HepG2 (cell line): ENCODE measurements at regions not wholly inside any gene's neighbourhood (a gene's known extent, or its start where the extent isn't known, plus 50 kb on each side); places are given as distances from the start of the nearest gene placed in this dataset.

Source experiments
- ATAC-seq: fragments of 200-7000 bp; cut with Tn5 transposase; 3 replicates; pipeline ENCODE4 v1.9.1; 2020; ENCODE audit warnings: mild to moderate bottlenecking, moderate library complexity
- BruUV-seq: library from RNA; stranded (reverse); fragments of 400-500 nt; replicated peaks from 2 replicates; lab custom pipeline; 2021; lab: Mats Ljungman, UMichigan
- CTCF ChIA-PET: fragments of 300-600 bp; formaldehyde crosslinking; extraction: SDS; loops from one replicate; lab custom pipeline; 2021; ENCODE audit warnings: low total read pairs, inconsistent platforms, low intra/inter-chr PET ratio; lab: Yijun Ruan, JAX
- POLR2A ChIA-PET: fragments of 350-600 bp; sonication (Branson Sonifier 250); formaldehyde crosslinking; loops from one replicate; lab custom pipeline; 2020; ENCODE audit warnings: antibody characterized with exemption, inconsistent platforms; lab: Yijun Ruan, JAX
- DNase-seq: peaks from one replicate; pipeline ENCODE4 v3.0.0-alpha.2; 2015; ENCODE audit warnings: low spot score
- FAIRE-seq: peaks from 3 replicates; lab custom pipeline; 2011; peaks lifted over from hg19 to GRCh38; lab: Jason Lieb, UNC
- H2AFZ ChIP-seq: one replicate; pipeline ENCODE4 v1.6.1; 2011; ENCODE audit warnings: low read length, inconsistent platforms
- H3K27ac ChIP-seq: fragments of 300-600 bp; 3 replicates; pipeline ENCODE4 v1.8.0; 2011; ENCODE audit warnings: mixed run types, mild to moderate bottlenecking, mixed read lengths, low read length, inconsistent platforms; ENCODE audit not compliant: insufficient read depth; ENCODE audit errors: extremely low read length
- H3K27me3 ChIP-seq, 2 experiments: fragments of 200-600 bp in 1 of 2; 2 replicates in 1 of 2; 3 replicates in 1 of 2; pipeline versions ENCODE4 v1.6.0 to v1.8.0; 2011; ENCODE audit warnings: low read length in 2 of 2, mild to moderate bottlenecking in 2 of 2, moderate library complexity in 2 of 2, inconsistent platforms in 1 of 2; ENCODE audit not compliant: insufficient read depth in 2 of 2, control insufficient read depth in 1 of 2
- H3K36me3 ChIP-seq, 2 experiments: fragments of 200-600 bp in 1 of 2; replicated peaks in 1 of 2; 2 replicates in 1 of 2; 3 replicates in 1 of 2; pipeline versions ENCODE4 v1.5.1 to v1.8.0; 2011; ENCODE audit warnings: low read length in 2 of 2, inconsistent platforms in 1 of 2; ENCODE audit not compliant: insufficient read depth in 2 of 2, control insufficient read depth in 1 of 2
- H3K4me1 ChIP-seq: 2 replicates; pipeline ENCODE4 v1.5.1; 2012; ENCODE audit warnings: low read length, inconsistent platforms; ENCODE audit not compliant: insufficient read depth
- H3K4me2 ChIP-seq: 2 replicates; pipeline ENCODE4 v1.6.0; 2011; ENCODE audit warnings: low read depth, low read length, inconsistent platforms
- H3K4me3 ChIP-seq, 3 experiments: fragments of 200-600 bp in 1 of 3; sonication (generic), shearing (Covaris generic) in 1 of 3; replicated peaks in 1 of 3; 2 replicates each; pipeline ENCODE4 v1.5.1; 2011 to 2016; ENCODE audit warnings: low read length in 3 of 3, inconsistent platforms in 2 of 3, low read depth in 2 of 3, mild to moderate bottlenecking in 2 of 3, control low read depth in 1 of 3, mixed read lengths in 1 of 3; ENCODE audit not compliant: insufficient read depth in 1 of 3
- H3K79me2 ChIP-seq: one replicate; pipeline ENCODE4 v1.6.1; 2011; ENCODE audit warnings: low read length, inconsistent platforms; ENCODE audit not compliant: insufficient read depth
- H3K9ac ChIP-seq: 2 replicates; pipeline ENCODE4 v1.6.0; 2011; ENCODE audit warnings: mild to moderate bottlenecking, low read depth, low read length, inconsistent platforms; ENCODE audit not compliant: insufficient read depth
- H3K9me3 ChIP-seq: 2 replicates; pipeline ENCODE4 v1.5.1; 2012; ENCODE audit warnings: mild to moderate bottlenecking, low read length
- H4K20me1 ChIP-seq: 2 replicates; pipeline ENCODE4 v1.6.0; 2011; ENCODE audit warnings: inconsistent platforms, mild to moderate bottlenecking, low read length, moderate library complexity; ENCODE audit not compliant: insufficient read depth
- ATF7 ChIP-seq, 2 experiments: fragments of 450-650 bp in 1 of 2; sonication (generic) in 1 of 2; formaldehyde crosslinking in 1 of 2; IDR thresholded peaks; 2 replicates each; pipeline versions ENCODE4 v1.4.0 to v1.6.1; 2016 to 2020; ENCODE audit warnings: antibody characterized with exemption in 1 of 2, mild to moderate bottlenecking in 1 of 2, missing genetic modification reagents in 1 of 2
- BORCS8-MEF2B ChIP-seq: sonication (generic); formaldehyde crosslinking; IDR thresholded peaks from 2 replicates; pipeline ENCODE4 v1.8.0; 2022; ENCODE audit warnings: mild to moderate bottlenecking, missing genetic modification reagents
- CREB1 ChIP-seq, 2 experiments: fragments of 450-650 bp in 1 of 2; IDR thresholded peaks; 2 replicates each; pipeline ENCODE4 v1.6.1; 2016 to 2017; ENCODE audit warnings: control low read depth in 1 of 2, mild to moderate bottlenecking in 1 of 2, missing compliant biosample characterization in 1 of 2, missing genetic modification characterization in 1 of 2
- PCBP1 ChIP-seq: fragments of 200-400 bp; formaldehyde crosslinking; IDR thresholded peaks from 2 replicates; pipeline ENCODE4 v1.6.1; 2017; ENCODE audit warnings: mild to moderate bottlenecking, low read depth, low read length, borderline replicate concordance
- SETDB1 ChIP-seq: sonication (generic); formaldehyde crosslinking; IDR thresholded peaks from 2 replicates; pipeline ENCODE4 v1.5.1; 2020; ENCODE audit warnings: missing genetic modification reagents, mild to moderate bottlenecking, borderline replicate concordance
- ZNF30 ChIP-seq: sonication (generic); formaldehyde crosslinking; IDR thresholded peaks from 2 replicates; pipeline ENCODE4 v1.5.0; 2020; ENCODE audit warnings: mild to moderate bottlenecking, missing genetic modification reagents
- ZNF615 ChIP-seq: sonication (generic); formaldehyde crosslinking; IDR thresholded peaks from 2 replicates; pipeline ENCODE4 v1.5.0; 2020; ENCODE audit warnings: mild to moderate bottlenecking, missing genetic modification reagents, borderline replicate concordance
- WGBS: methylation state at CpG from one replicate; pipeline ENCODE4 v1.1.6; 2017; ENCODE audit warnings: low lambda C conversion rate; 5-methylcytosine and 5-hydroxymethylcytosine counted together
- in situ Hi-C: cut with HindIII; loops from 2 replicates; pipeline ENCODE4 v1.10.0; 2017; ENCODE audit warnings: low pct_unique_long_range_greater_than_20kb; ENCODE audit not compliant: extremely low pct_ligation_motif_present
- intact Hi-C: fragments of 100-400 bp; cut with micrococcal nuclease; formaldehyde crosslinking; loops from one replicate; pipeline ENCODE4 v1.10.0; 2022; ENCODE audit not compliant: unreplicated experiment
- TF ChIP-seq, protein P1 (sequence below): sonication (generic); formaldehyde crosslinking; IDR thresholded peaks from 2 replicates; pipeline ENCODE4 v1.4.0; 2020; ENCODE audit warnings: missing genetic modification reagents

DNA sequence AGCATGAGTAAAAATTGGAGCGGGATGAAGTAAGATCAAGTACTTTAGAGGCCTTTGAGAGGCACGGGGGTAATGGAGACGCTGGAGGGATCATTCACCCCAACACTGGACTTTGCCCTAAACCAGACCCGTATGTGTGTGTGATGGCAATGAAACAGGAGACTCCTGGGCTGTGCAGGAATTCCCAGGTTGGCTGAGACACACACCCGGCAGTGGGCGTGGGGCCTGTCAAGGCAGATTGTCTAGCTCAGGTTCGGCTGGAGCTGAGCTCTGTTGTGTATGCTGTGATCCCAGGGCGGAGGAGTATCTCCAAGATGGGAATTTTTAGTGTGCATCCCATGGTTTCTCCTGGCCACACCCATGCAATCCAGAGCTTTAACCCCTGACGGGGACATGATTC is 83.2 kb upstream of the MC2R start:
- POLR2A ChIA-PET, result no interaction called here
- in situ Hi-C loops (no loop called here), intact Hi-C loops (loop anchor here (2.0 kb wide), 1 partner anchor 42 kb away; no protein-coding TSS in a partner anchor)
- CTCF ChIA-PET, result no interaction called here
- BruUV-seq, result no TSS peak
- Histone ChIP-seq H3K9ac (no peak overlapping the region), H3K9me3 (no peaks in the 10 kb centered on the region), H2AFZ (no peak overlapping the region), H3K27me3 (peaks cover 0 to 8% of the 10 kb centered on the region in 2 experiments; a peak in 2 of 5 replicates), H3K4me2 (no peak overlapping the region), H3K36me3 (no peaks in the 10 kb centered on the region), H4K20me1 (no peaks in the 10 kb centered on the region), H3K79me2 (no peaks in the 10 kb centered on the region), H3K4me1 (no peaks in the 10 kb centered on the region), H3K4me3 (no peak overlapping the region), H3K27ac (no peak overlapping the region)
- no peak for TF ChIP-seq ZNF615 (CRISPR knock-in tag)
- TF ChIP-seq, protein P1, sequence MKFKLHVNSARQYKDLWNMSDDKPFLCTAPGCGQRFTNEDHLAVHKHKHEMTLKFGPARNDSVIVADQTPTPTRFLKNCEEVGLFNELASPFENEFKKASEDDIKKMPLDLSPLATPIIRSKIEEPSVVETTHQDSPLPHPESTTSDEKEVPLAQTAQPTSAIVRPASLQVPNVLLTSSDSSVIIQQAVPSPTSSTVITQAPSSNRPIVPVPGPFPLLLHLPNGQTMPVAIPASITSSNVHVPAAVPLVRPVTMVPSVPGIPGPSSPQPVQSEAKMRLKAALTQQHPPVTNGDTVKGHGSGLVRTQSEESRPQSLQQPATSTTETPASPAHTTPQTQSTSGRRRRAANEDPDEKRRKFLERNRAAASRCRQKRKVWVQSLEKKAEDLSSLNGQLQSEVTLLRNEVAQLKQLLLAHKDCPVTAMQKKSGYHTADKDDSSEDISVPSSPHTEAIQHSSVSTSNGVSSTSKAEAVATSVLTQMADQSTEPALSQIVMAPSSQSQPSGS (CRISPR knock-in tag), result no peak
- ATAC-seq (no peak), DNase-seq (no peak), FAIRE-seq (no peak)
- WGBS, result 19% methylated on average over 8 of the region's 9 CpGs

DNA sequence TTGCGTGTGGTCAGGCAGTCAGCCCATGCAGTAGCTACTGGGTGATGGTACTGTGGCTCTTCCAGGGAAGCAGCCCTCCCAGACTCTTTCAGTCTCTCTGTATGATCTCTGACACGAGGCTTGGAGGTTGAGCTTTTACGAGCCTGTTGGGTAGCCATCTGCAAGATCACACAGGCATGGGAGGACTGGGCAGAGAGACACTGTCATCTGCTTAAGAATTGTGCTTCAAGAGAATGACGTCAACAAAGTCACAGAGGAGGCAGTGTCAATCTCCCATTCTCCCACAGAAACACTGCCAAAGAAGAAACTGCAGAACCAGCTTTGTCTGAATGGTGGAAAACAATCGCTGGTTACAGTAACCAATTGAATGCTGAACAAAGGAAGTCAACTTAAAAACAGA is 78.4 kb upstream of the MC2R start:
- in situ Hi-C loops (no loop called here), intact Hi-C loops (no loop called here)
- ChIA-PET POLR2A (no interaction called here), CTCF (no interaction called here)
- Histone ChIP-seq H4K20me1 (no peaks in the 10 kb centered on the region), H3K4me3 (no peak overlapping the region), H3K9me3 (no peaks in the 10 kb centered on the region), H3K9ac (no peak overlapping the region), H2AFZ (no peak overlapping the region), H3K4me1 (no peaks in the 10 kb centered on the region), H3K36me3 (no peaks in the 10 kb centered on the region), H3K4me2 (no peak overlapping the region), H3K27me3 (no peaks in the 10 kb centered on the region), H3K27ac (no peak overlapping the region), H3K79me2 (no peaks in the 10 kb centered on the region)
- BruUV-seq, result no TSS peak
- TF ChIP-seq BORCS8-MEF2B (CRISPR knock-in tag) (no peak), ZNF30 (CRISPR knock-in tag) (no peak), PCBP1 (no peak), ATF7 (IDR thresholded peaks at IDR 0.05) (peak; percentile 87), ATF7 (CRISPR knock-in tag; IDR thresholded peaks at IDR 0.05) (no peak), SETDB1 (CRISPR knock-in tag) (no peak), CREB1 (IDR thresholded peaks at IDR 0.05) (peak; percentile 76), CREB1 (CRISPR knock-in tag; IDR thresholded peaks at IDR 0.05) (no peak)
- no peak for ATAC-seq
- FAIRE-seq, result no peak
- WGBS, result 4% methylated on average over 3 of the region's 5 CpGs
- no peak for DNase-seq
